T-helper 22 cell (primary cell): ENCODE measurements at regions not wholly inside any gene's neighbourhood (a gene's known extent, or its start where the extent isn't known, plus 50 kb on each side); places are given as distances from the start of the nearest gene placed in this dataset.

Source experiments
- DNase-seq: peaks from one replicate; pipeline ENCODE4 v3.0.0-alpha.2; 2020; ENCODE audit warnings: low read depth

DNA sequence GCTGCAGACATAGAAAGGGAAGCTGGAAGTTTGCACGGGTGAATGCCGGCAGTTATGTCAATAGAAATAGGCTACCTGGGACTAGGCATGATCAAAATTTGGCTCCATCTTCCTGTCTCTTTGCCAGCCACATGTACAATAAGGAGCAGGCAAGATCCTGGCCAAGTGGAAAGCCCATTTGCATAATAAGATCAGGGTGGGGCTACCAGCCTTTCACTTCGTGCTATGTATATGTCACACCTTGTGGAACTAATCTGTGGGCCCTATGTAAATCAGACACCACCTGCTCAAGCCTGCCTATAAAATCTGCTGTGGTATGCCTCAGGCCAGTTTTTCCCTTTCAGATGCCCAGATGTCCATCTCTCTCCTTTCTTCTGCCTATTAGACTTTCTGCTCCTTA lies 79.3 kb upstream of the DRD2 start:
- DNase-seq, result no peak

DNA sequence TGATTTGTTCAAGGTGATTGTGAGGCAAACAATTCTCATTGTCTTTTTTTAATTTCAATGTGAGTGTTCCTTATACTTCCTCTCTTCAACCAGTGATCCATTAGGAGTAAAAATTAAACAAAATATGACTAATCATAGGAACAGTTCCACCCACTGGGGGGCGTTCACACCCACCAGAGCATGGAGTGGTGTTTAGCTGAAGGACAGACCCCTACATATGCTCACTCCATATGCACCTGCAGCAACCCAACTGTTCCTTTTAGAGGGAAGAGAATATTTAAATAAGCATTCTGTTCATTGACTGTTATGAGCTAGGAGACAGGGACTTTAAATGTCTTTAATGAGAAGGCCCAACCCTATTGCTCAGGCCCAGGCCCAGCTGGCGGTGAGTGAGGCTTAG lies 78.7 kb upstream of the DRD2 start:
- DNase-seq, result no peak

DNA sequence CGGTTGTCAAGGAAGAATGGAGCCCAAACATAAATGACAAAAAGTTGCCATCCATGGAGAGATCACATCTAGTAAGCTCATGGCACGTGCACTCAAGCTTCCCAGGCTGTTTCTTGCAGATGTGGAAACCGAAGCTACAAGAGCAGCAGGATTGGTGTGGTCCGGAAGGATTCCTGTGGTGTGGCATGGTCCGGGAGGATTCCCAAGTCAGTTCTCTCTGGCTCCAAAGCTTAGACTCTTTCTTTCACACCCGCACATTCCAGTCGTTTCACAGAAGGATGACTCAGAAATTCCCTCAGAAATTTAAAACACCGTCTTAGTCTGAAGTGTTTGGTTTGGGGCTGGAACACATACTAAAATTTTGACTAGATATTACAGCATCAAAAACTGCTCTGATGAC lies 78.0 kb upstream of the DRD2 start:
- DNase-seq, result no peak

DNA sequence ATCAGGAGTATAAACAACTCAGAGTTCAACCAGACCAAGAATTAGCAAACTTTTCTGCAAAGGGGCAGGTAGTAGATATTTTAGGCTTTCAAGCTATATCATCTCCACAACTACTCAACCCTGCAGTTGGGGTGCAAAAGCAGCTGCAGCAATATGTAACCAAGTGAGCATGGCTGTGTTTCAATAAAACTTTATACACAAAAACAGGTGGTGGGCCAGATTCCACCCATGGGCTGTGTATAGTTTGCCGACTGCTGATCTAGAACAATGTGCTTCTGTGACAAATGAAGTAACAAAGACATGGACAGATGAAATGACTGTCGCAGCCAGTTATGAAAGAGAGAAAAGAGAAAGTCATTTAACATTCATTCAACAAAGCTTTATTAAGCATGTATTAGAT lies 77.1 kb upstream of the DRD2 start:
- DNase-seq, result no peak

DNA sequence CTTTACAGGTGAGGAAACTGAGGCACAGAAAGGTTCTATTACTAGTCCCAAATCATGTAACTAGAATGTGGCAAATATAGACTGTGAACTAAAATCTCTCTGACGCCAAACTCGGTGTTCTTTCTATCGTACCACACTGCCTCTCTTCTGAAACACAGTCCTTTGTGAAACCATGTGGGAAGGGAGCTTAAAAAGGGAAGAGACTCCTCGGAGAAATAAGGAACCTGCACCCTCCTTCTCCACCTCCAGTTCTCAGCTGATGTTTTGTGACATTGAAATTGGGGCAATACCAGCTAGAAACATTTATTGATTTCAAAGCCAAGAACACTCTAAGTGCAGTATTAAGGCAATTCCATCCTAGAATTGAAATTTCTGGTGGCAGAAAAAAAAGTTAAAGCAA lies 76.4 kb upstream of the DRD2 start:
- no peak for DNase-seq

DNA sequence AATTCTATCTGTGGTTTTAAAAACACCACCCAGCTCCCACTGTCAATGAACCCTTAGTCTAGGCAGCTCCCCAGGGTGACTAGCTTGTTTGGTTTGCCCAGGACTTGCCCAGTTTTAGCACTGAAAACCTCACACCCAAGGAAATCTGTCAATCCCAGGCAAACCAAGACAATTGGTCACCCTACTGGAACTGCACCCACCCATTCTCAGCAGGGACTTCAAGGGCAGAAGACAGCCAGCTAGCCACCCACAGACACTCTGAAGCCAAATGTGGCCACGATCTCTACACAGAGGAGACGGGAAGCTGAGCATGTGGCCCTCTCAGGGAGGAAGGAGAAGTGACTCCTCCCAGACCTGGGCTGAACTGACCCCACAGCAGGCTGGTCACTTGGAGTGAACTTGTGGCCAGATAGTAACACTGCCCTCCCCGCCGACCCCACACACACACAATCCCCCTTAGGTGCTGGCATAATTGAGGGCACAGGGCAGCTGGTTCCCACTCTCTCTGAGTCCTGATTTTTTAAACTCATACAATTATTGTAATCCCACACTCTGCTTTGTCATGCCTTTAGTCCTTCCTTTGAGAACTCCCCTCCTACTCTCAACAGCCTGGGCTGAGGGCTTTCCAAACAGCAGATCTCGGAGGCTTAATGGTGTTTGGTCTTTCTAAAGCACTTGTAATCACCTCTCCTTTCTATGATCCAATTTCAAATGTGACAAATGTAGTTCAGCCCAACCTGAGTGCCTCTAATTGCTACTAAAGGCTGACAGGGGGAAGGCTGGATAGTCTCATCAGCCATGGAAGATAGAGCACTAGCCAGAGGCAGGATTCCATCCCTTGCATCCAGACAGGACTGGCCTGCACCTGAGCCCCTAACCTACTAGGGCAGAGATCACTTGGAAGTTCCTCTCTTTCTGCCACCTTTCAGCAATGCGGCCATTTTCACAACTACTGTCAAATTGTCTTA lies 74.7 kb upstream of the DRD2 start:
- no peak for DNase-seq

DNA sequence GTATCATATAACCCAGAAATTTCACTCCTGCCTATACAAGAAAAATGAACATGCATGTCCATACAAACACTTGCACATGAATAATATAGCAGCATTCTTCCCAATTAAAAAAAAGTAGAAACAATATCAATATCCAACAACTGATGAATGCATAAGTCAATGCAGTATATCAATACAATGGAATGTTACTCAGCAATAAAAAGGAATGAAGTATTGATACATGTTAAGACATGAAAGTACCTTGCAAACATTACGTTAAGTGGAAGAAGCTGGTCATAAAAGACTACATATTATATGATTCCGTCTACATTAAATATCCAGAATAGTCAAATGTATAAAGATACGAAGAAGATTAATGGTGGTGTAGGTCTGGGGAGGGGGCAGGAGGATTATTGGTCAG lies 73.9 kb upstream of the DRD2 start:
- DNase-seq, result no peak

DNA sequence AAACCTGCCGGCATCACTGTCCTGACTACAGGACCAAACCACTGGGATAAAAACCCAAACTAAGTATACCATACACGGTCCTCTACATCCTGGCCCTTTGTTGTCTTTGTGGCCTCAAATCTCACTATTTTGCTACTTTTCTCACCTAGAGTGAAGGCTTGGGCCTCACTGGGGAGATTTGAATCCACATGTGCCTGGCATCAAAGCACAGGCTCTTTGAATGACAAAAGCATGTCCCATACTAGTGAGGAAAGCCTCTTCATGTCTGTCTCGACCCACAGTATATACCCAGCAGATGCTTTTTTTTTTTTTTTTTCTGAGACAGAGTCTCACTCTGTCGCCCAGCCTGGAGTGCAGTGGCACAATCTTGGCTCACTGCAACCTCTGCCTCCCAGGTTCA lies 72.5 kb upstream of the DRD2 start:
- no peak for DNase-seq

DNA sequence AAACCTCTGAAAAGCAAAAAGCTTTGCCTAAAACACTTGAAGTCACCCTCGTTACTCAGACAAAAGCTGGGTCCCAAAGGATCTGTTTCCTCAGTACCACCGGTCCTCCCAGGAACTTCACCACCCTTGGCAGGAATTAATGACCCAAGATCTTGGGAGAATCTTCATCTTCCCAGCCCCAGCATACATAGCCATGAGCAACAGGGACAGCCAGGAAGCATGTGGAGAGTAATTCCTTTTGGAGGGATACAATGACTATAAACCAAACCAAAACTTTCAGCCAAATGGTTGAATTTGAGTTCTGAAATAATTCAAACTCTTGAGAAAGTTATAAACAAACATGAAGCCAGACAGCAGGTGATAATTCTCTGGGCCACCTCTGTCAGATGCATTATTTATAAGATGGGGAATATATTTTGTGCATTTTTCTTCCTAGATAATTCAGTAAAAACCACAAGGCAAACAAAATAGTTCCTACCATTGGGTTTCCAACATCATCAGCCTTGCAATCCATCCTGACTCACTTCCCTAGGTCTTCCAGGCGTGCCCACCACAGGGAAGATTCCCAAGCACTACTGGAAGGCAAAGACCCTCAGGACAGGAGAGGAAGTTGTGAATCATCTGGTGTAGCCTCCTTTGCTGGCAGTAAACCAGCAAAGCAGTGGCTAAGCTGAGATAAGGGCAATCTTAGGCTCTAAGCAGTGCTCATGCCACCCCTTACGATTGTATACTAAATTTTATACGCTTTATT lies 71.7 kb upstream of the DRD2 start:
- no peak for DNase-seq

DNA sequence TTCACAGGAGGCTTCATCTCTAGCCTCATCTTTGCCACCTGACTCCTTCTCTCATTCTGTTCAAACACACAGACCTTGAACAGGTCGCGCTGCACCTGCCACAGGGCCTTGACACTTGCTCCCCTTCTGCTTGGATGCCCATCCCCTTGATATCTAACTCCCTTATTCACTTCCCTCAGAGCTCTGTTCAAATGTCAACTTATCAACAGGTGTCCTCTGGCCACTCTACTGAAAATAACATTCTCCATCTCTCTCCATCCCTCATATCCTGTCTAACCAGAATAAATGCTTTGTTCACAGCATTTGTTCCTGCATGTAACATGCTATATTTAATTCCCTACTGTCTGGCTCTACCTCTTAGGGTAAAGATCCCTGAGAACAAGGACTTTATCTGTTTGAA lies 67.2 kb upstream of the DRD2 start:
- DNase-seq, result no peak

DNA sequence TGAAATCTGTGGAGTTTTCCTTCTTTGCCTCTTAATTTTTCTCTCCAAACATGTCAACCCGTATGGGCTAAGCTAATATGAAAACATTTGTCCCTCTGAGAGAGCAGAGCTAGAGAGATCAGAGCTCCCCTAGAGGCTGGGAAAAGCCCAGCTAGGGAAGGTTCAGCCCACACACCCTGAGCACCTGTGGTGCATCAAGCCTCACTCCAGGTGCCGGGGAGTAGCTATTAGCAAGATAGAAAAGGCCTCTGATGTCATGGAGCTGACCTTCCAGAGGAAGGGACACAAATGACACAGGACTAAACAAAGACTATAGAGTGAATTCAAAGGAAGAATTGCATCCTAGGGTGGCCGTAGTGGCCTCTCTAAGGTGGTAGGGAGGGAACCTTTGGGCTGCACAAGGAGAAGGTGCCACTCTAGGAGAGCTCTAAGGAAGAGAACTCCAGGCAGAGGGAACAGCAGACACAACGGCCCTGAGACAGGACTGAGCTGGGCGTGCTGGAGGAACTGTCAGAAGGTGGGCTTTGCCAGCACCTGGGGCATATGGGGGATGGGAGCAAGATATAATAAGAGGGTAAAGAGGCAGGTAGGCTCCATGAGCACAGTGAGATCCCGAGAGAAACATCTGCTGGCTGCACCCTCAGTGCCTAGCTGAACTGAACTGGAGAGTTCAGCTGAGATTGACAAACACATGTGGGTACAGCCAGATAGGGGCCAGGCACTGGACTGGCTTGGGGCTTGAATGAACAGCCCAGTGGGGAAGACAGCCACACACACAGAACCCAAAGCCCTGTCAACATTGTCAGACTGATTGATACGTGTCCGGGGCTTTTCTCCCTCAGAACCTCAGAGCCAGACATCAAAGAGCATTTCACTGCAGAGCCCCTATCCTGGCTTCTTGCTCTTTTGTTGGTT lies 65.5 kb upstream of the DRD2 start:
- no peak for DNase-seq

DNA sequence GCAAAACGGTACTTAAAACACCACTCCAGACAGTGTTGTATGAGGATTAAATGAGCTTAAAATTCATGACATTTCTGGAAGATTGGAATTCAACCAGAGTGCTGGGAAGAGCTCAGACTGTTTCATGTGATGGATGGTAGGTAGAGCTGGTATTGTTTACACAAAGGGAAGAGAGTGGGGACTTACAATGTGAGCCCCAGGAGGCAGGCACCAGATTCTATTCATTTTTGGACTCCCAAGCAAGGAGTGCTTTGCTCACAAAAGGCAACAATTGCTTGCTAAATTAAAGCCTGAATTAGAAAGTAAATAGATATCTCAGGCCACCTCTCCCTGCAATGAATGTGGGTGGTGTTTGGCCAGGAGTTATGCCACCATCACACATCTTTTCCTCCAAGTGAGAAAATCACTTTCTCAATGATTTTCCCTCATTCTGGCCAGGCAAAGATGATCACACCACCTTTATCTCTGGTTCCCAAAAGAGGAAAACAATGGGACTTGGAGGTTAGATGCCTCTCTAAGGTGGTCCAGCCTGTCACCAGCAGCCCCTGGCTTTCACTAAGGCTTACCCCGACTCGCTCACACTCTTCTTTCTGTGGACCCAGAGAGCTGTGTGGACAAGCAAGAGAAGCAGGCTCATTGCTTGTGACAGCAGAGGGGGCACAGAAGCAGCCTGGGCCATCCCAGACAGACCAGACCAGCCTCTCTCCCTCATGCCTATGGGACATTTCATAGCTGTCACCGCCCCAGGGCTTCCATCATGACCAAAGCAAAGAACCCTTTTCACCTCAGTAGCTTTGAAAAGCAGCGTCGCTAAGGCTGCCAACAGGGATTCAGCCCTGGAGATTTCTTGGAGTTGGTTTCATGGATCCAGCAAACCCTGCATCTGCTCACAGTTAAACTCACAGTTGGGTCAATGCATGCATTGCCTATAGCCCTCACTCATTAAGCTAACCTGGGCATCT lies 63.5 kb upstream of the DRD2 start:
- no peak for DNase-seq

DNA sequence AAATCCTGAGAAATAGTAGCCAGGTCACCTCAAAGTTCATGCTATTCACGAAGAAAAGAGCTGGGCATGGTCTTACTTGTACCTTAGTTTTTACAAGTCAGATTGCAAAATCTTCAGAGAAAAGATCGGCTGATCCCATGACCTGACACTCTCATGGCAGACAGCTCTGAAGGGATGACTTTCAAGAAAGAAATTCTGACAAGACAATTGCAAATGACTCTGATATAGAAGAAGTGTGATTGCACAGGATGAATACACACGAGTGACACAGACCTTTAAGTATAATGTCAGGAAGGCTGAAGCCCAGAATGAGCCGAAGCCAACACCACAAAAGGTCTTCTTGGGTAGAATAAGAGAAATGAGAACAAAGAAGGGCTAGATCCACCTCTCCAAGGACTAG lies 59.4 kb upstream of the DRD2 start:
- DNase-seq, result no peak

DNA sequence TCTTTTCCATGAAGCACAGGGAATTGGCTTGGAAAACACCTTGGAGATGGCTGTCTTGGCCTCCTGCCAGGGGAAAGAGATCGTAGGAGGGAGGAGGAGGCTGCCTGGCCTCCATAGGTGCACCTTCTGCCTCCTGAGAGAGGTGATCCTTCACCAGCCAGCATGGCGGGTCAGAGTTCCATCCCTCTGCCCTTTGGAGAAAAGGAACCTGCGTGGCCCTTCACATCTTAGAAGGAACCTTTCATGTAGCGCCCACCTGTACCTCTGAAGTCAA lies 58.2 kb upstream of the DRD2 start:
- DNase-seq, result no peak

DNA sequence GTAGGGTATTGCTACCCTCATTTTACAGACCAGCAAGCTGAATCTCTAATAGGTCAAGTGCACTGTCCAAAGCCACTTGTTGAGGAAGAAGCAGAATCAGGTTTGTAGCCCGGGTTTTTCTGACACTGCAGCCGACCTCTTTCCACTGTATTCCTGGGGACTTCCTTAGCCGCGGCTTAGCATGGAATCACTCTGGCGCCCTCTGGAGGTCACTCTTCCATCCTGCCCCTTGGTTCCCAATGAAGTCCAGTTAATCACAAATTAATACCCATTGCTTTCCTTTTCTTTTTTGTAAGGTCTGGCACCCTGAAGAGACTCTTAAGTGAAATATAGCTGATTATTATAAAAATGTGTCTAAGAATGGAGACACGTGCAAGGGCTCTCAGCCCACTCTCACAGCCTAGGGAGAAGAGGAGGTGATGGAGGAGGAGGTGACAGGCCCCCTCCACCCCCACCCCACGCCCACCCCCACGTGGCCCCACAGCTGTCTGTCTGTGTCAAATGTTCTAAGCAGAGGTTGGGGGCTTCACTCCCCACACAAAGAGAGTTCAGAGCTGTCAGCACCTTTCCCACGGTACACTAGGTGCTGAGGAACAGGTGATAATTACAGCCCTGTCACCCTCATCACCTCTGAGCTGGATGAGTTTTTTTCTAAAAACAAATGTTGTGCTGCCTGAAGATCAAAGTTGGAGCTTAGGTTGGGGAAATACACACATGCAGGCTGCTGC lies 57.7 kb upstream of the DRD2 start:
- peak; percentile 4 for DNase-seq

DNA sequence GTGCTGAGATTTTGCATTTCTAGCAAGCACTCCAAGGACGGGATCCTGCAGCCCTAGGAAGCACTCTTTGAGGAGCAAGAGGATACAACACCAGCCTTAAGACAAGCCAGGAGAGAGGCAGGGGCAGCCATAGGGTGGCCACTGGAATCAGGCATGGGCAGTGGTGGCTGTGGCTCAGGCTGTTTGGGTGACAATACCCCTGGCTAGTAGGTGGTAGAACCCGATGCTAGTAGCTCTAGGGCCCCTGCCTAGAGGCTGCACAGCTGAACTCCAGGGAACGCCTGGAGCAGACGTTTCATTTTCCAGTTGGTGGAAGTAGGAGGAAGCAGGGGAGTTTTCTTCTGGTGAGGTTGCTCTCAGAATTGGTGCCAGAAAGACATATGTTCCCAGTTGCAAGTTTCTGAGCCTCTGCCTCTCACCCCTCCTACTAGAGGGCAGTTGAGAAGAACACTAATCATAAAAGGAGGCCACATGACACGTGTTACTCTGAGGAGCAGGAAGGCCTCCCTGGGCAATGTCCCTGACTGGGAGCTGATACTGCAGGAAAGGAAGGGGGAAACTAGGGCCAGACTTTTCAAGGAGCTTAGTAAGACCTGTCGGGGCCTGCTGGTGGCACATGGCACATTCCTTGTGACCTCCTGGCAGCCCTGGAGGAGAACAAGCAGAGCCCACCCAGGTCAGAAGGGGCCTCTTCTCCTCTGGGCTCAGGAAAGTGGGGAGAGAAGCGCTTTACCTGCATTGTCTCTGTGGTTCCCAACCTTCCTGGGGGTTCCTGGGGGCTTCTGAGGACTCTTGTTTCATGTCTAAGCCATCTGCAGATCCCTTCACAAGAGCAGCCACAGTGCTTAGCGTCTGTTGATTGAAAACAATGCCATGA lies 56.6 kb upstream of the DRD2 start:
- no peak for DNase-seq

DNA sequence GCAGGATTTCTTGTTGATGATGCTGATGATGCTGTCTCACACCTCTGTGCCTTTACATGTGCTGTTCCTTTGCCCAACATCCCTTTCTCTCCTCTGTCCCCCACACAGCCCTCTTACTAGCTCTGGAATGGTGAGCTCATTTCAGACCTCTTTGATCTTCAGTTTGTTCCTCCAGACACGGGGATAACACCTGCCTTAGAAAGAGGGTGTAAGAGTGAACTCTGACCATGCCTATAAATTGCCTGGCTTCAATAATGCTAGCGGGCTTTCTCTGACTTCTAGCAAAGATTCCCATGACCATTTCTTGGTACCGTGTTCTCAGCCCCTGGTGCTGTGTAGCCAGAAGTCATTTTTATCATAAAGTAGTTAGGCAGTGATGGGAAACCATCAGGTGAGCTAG lies 55.9 kb upstream of the DRD2 start:
- no peak for DNase-seq

DNA sequence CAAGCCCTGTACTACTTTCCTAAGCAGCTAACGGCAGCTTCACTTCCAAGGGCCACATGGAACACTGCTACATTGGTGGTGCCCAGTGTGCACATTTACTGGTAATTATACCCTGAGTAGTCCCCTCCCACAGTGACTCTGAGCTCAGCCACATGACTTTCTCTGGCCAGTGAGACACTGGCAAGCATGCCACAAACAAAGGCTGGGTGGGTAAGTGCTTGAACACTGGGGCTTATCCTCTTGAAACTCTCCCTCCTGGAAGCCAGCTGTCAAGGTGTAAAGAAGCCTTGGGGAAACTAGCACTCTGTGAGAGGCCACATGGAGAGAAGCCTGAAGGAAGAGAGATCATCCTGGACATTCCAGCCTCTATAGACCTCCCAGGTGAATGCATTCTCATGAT lies 54.4 kb upstream of the DRD2 start:
- no peak for DNase-seq

DNA sequence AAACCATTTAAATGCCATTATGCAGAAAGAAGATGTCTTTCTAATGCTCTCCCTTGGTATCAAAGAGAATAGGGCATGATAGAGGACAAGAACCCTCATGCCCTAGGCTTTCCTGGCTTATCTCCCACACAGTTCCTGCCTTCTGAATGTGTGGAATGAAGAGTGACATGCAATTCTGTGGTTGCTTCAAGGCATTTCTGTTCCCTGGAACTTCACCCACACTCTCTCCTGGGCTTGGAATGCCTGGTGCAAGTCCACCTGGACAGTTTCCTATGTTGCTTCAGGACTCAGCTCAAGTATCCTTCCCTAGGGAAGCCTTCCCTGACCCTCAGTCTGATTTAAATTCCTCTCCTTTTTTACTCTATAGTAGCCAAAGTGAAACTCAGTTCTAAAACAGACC lies 53.8 kb upstream of the DRD2 start:
- DNase-seq, result no peak

DNA sequence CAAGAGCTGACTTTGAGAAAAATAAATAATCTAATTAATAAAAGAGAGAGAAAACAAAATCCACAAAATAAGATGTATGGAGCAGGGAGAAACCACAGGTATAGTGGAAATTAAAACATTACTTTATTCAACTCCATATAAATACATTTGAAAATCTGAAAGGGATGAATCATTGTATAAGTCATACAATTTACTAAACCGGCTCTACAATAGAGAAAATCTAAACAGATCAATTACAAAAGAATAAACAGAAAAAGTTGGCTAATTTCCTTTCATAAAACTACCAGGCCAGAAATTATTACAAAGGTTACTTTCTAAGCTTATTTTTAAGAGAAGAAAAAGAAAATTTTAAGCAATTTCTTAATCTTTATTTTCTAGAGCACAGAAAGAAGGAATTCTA lies 51.3 kb upstream of the DRD2 start:
- no peak for DNase-seq
